ENCODE measurements at regions not wholly inside any gene's neighbourhood (a gene's known extent, or its start where the extent isn't known, plus 50 kb on each side); places are given as distances from the start of the nearest gene placed in this dataset.

GRCh38 chr4:141845901-141846300 is 209.5 kb downstream of the IL15 start:
- ATAC-seq: no peak

DNA sequence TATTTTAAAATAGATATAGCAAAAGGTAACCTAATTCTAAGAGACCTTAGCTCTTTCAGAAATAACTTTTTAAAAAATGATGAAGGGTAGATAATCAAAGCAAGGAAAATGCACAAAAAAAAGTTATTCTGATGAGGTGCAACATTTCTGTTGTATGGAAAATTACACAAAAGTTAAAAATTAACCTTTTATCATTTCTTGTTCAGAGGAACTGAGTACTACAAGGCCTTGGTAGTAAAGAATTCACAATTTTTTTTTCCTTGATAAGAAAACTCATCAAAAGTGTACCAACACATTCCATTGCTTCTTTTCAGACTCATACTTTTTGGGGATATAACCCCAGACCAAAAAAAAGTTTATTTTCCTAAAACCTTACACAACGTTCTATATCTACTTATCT is 213.0 kb downstream of the IL15 start:
- Mint-ChIP-seq H3K9me3 (peaks cover 12% of the 10 kb centered on the region), H3K27ac (no peak overlapping the region), H3K4me1 (no peaks in the 10 kb centered on the region), H3K27me3 (ENCODE audit: low read depth) (no peaks in the 10 kb centered on the region), H3K36me3 (peaks cover 5% of the 10 kb centered on the region), H3K4me3 (no peak overlapping the region)
- DNase-seq (ENCODE audit: low spot score) (no peak), ATAC-seq (no peak)
- TF ChIP-seq, protein P1, sequence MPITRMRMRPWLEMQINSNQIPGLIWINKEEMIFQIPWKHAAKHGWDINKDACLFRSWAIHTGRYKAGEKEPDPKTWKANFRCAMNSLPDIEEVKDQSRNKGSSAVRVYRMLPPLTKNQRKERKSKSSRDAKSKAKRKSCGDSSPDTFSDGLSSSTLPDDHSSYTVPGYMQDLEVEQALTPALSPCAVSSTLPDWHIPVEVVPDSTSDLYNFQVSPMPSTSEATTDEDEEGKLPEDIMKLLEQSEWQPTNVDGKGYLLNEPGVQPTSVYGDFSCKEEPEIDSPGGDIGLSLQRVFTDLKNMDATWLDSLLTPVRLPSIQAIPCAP (CRISPR knock-in tag; IDR thresholded peaks at IDR 0.05): no peak
- TF ChIP-seq NFE2L1 (CRISPR knock-in tag; IDR thresholded peaks at IDR 0.05) (no peak), ZNF317 (CRISPR knock-in tag; IDR thresholded peaks at IDR 0.05; ENCODE audit: borderline replicate concordance, low read depth) (no peak), TEAD1 (CRISPR knock-in tag; IDR thresholded peaks at IDR 0.05) (no peak), HMGA2 (CRISPR knock-in tag; IDR thresholded peaks at IDR 0.05) (no peak), CBFB (CRISPR knock-in tag; IDR thresholded peaks at IDR 0.05; ENCODE audit: low read depth) (no peak), OVOL2 (CRISPR knock-in tag; IDR thresholded peaks at IDR 0.05; ENCODE audit: borderline replicate concordance) (no peak), GABPB1 (CRISPR knock-in tag; IDR thresholded peaks at IDR 0.05) (no peak), ZBTB43 (CRISPR knock-in tag; IDR thresholded peaks at IDR 0.05) (no peak), SP1 (CRISPR knock-in tag; conservative IDR thresholded peaks at IDR 0.05) (no peak), NR3C1 (CRISPR knock-in tag; conservative IDR thresholded peaks at IDR 0.05; ENCODE audit: low read depth) (no peak), RORB (CRISPR knock-in tag; IDR thresholded peaks at IDR 0.05) (no peak), JUN (CRISPR knock-in tag; IDR thresholded peaks at IDR 0.05) (no peak), ZNF423 (CRISPR knock-in tag; IDR thresholded peaks at IDR 0.05) (no peak), MYBL2 (CRISPR knock-in tag; IDR thresholded peaks at IDR 0.05) (no peak)
- TF ChIP-seq, protein P2, sequence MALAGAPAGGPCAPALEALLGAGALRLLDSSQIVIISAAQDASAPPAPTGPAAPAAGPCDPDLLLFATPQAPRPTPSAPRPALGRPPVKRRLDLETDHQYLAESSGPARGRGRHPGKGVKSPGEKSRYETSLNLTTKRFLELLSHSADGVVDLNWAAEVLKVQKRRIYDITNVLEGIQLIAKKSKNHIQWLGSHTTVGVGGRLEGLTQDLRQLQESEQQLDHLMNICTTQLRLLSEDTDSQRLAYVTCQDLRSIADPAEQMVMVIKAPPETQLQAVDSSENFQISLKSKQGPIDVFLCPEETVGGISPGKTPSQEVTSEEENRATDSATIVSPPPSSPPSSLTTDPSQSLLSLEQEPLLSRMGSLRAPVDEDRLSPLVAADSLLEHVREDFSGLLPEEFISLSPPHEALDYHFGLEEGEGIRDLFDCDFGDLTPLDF (CRISPR knock-in tag; IDR thresholded peaks at IDR 0.05): no peak
- TF ChIP-seq, protein P3, sequence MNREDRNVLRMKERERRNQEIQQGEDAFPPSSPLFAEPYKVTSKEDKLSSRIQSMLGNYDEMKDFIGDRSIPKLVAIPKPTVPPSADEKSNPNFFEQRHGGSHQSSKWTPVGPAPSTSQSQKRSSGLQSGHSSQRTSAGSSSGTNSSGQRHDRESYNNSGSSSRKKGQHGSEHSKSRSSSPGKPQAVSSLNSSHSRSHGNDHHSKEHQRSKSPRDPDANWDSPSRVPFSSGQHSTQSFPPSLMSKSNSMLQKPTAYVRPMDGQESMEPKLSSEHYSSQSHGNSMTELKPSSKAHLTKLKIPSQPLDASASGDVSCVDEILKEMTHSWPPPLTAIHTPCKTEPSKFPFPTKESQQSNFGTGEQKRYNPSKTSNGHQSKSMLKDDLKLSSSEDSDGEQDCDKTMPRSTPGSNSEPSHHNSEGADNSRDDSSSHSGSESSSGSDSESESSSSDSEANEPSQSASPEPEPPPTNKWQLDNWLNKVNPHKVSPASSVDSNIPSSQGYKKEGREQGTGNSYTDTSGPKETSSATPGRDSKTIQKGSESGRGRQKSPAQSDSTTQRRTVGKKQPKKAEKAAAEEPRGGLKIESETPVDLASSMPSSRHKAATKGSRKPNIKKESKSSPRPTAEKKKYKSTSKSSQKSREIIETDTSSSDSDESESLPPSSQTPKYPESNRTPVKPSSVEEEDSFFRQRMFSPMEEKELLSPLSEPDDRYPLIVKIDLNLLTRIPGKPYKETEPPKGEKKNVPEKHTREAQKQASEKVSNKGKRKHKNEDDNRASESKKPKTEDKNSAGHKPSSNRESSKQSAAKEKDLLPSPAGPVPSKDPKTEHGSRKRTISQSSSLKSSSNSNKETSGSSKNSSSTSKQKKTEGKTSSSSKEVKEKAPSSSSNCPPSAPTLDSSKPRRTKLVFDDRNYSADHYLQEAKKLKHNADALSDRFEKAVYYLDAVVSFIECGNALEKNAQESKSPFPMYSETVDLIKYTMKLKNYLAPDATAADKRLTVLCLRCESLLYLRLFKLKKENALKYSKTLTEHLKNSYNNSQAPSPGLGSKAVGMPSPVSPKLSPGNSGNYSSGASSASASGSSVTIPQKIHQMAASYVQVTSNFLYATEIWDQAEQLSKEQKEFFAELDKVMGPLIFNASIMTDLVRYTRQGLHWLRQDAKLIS (CRISPR knock-in tag; IDR thresholded peaks at IDR 0.05; ENCODE audit: borderline replicate concordance): no peak
- TF ChIP-seq, protein P4, sequence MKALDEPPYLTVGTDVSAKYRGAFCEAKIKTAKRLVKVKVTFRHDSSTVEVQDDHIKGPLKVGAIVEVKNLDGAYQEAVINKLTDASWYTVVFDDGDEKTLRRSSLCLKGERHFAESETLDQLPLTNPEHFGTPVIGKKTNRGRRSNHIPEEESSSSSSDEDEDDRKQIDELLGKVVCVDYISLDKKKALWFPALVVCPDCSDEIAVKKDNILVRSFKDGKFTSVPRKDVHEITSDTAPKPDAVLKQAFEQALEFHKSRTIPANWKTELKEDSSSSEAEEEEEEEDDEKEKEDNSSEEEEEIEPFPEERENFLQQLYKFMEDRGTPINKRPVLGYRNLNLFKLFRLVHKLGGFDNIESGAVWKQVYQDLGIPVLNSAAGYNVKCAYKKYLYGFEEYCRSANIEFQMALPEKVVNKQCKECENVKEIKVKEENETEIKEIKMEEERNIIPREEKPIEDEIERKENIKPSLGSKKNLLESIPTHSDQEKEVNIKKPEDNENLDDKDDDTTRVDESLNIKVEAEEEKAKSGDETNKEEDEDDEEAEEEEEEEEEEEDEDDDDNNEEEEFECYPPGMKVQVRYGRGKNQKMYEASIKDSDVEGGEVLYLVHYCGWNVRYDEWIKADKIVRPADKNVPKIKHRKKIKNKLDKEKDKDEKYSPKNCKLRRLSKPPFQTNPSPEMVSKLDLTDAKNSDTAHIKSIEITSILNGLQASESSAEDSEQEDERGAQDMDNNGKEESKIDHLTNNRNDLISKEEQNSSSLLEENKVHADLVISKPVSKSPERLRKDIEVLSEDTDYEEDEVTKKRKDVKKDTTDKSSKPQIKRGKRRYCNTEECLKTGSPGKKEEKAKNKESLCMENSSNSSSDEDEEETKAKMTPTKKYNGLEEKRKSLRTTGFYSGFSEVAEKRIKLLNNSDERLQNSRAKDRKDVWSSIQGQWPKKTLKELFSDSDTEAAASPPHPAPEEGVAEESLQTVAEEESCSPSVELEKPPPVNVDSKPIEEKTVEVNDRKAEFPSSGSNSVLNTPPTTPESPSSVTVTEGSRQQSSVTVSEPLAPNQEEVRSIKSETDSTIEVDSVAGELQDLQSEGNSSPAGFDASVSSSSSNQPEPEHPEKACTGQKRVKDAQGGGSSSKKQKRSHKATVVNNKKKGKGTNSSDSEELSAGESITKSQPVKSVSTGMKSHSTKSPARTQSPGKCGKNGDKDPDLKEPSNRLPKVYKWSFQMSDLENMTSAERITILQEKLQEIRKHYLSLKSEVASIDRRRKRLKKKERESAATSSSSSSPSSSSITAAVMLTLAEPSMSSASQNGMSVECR (CRISPR knock-in tag; IDR thresholded peaks at IDR 0.05; ENCODE audit: borderline replicate concordance): no peak
- TF ChIP-seq, protein P5, sequence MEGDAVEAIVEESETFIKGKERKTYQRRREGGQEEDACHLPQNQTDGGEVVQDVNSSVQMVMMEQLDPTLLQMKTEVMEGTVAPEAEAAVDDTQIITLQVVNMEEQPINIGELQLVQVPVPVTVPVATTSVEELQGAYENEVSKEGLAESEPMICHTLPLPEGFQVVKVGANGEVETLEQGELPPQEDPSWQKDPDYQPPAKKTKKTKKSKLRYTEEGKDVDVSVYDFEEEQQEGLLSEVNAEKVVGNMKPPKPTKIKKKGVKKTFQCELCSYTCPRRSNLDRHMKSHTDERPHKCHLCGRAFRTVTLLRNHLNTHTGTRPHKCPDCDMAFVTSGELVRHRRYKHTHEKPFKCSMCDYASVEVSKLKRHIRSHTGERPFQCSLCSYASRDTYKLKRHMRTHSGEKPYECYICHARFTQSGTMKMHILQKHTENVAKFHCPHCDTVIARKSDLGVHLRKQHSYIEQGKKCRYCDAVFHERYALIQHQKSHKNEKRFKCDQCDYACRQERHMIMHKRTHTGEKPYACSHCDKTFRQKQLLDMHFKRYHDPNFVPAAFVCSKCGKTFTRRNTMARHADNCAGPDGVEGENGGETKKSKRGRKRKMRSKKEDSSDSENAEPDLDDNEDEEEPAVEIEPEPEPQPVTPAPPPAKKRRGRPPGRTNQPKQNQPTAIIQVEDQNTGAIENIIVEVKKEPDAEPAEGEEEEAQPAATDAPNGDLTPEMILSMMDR (IDR thresholded peaks at IDR 0.05): no peak
- TF ChIP-seq, protein P6, sequence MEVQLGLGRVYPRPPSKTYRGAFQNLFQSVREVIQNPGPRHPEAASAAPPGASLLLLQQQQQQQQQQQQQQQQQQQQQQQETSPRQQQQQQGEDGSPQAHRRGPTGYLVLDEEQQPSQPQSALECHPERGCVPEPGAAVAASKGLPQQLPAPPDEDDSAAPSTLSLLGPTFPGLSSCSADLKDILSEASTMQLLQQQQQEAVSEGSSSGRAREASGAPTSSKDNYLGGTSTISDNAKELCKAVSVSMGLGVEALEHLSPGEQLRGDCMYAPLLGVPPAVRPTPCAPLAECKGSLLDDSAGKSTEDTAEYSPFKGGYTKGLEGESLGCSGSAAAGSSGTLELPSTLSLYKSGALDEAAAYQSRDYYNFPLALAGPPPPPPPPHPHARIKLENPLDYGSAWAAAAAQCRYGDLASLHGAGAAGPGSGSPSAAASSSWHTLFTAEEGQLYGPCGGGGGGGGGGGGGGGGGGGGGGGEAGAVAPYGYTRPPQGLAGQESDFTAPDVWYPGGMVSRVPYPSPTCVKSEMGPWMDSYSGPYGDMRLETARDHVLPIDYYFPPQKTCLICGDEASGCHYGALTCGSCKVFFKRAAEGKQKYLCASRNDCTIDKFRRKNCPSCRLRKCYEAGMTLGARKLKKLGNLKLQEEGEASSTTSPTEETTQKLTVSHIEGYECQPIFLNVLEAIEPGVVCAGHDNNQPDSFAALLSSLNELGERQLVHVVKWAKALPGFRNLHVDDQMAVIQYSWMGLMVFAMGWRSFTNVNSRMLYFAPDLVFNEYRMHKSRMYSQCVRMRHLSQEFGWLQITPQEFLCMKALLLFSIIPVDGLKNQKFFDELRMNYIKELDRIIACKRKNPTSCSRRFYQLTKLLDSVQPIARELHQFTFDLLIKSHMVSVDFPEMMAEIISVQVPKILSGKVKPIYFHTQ (CRISPR knock-in tag; IDR thresholded peaks at IDR 0.05): no peak
- ChIA-PET CTCF (no interaction called here), POLR2A (no interaction called here)

More at GRCh38 chr4:141845901-141846300, 209.5 kb downstream of the IL15 start:
- TF ChIP-seq NR3C1 (CRISPR knock-in tag; conservative IDR thresholded peaks at IDR 0.05; ENCODE audit: low read depth): no peak
- TF ChIP-seq HMGA2 (CRISPR knock-in tag; IDR thresholded peaks at IDR 0.05): no peak
- ChIA-PET POLR2A (no interaction called here), CTCF (no interaction called here)
- Mint-ChIP-seq H3K4me1 (no peaks in the 10 kb centered on the region), H3K27me3 (ENCODE audit: low read depth) (no peaks in the 10 kb centered on the region), H3K27ac (no peak overlapping the region), H3K9me3 (0 out of 2 replicates have a peak, but pooled peaks cover 4% of the 10 kb centered on the region), H3K36me3 (no peaks in the 10 kb centered on the region), H3K4me3 (no peak overlapping the region)
- no peak for DNase-seq (ENCODE audit: low spot score)
